Activated naive CD8-positive, alpha-beta T cell treated with anti-CD3 and anti-CD28 coated beads, Interleukin-2, amount 50 U/mL, for 16 hours (primary cell): ENCODE measurements at regions not wholly inside any gene's neighbourhood (a gene's known extent, or its start where the extent isn't known, plus 50 kb on each side); places are given as distances from the start of the nearest gene placed in this dataset.

ENCODE experiments used
- DNase-seq: peaks from one replicate; pipeline ENCODE4 v3.0.0-alpha.2; 2020; ENCODE audit warnings: low read depth, low spot score

- DNase-seq = no peak
Measured at GRCh38 chr3:70899816-70900215, 587.4 kb upstream of the MDFIC2 start.

GRCh38 chr3:70890020-70890394 is 577.6 kb upstream of the MDFIC2 start:
- no peak for DNase-seq

GRCh38 chr3:70889162-70890019 is 577.0 kb upstream of the MDFIC2 start:
- DNase-seq = no peak

GRCh38 chr3:70885636-70886035 is 573.2 kb upstream of the MDFIC2 start:
- DNase-seq = no peak

- DNase-seq = no peak
Measured at GRCh38 chr3:70882104-70882503, 569.7 kb upstream of the MDFIC2 start.

GRCh38 chr3:70880421-70880820 is 568.0 kb upstream of the MDFIC2 start:
- no peak for DNase-seq

- DNase-seq = no peak
Measured at GRCh38 chr3:70876154-70876553, 563.7 kb upstream of the MDFIC2 start.

GRCh38 chr3:70874196-70874595 is 561.8 kb upstream of the MDFIC2 start:
- no peak for DNase-seq

- DNase-seq = no peak
Measured at GRCh38 chr3:70873686-70874085, 561.2 kb upstream of the MDFIC2 start.

- no peak for DNase-seq
Measured at GRCh38 chr3:70871909-70872656, 559.6 kb upstream of the MDFIC2 start.

- no peak for DNase-seq
Measured at GRCh38 chr3:70870576-70870975, 558.1 kb upstream of the MDFIC2 start.

GRCh38 chr3:70868561-70868960 is 556.1 kb upstream of the MDFIC2 start:
- DNase-seq = no peak

- DNase-seq = no peak
Measured at GRCh38 chr3:70863049-70863448, 550.6 kb upstream of the MDFIC2 start.

- DNase-seq = no peak
Measured at GRCh38 chr3:70861855-70862254, 549.4 kb upstream of the MDFIC2 start.

- no peak for DNase-seq
Measured at GRCh38 chr3:70861234-70861633, 548.8 kb upstream of the MDFIC2 start.

- no peak for DNase-seq
Measured at GRCh38 chr3:70857916-70858315, 545.5 kb upstream of the MDFIC2 start.

- DNase-seq = no peak
Measured at GRCh38 chr3:70856414-70857162, 544.1 kb upstream of the MDFIC2 start.

GRCh38 chr3:70855149-70855548 is 542.7 kb upstream of the MDFIC2 start:
- no peak for DNase-seq

GRCh38 chr3:70854108-70854507 is 541.7 kb upstream of the MDFIC2 start:
- no peak for DNase-seq

GRCh38 chr3:70853161-70853944 is 540.9 kb upstream of the MDFIC2 start:
- no peak for DNase-seq

- no peak for DNase-seq
Measured at GRCh38 chr3:70849911-70850699, 537.7 kb upstream of the MDFIC2 start.
